ENCODE measurements at regions not wholly inside any gene's neighbourhood (a gene's known extent, or its start where the extent isn't known, plus 50 kb on each side); places are given as distances from the start of the nearest gene placed in this dataset.

DNA sequence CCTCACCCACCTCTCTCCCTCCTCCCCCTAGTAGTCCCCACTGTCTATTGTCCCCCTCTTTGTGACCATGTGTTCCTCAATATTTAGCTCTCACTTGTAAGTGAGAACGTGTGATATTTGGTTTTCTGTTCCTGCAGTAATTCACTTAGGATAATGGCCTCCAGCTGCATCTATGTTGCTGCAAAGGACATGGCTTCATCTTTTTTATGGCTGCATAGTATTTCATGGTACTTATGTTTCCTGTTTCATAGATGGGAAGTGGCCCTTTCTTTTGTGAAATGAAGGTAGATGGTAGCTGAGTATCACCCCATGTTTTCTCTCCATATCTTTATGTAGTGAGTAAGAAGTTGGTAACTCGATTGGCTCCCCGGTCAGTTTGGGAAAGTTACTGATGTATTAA, 66.6 kb upstream of the CREB3L1 start:
- TF ChIP-seq, protein P1, sequence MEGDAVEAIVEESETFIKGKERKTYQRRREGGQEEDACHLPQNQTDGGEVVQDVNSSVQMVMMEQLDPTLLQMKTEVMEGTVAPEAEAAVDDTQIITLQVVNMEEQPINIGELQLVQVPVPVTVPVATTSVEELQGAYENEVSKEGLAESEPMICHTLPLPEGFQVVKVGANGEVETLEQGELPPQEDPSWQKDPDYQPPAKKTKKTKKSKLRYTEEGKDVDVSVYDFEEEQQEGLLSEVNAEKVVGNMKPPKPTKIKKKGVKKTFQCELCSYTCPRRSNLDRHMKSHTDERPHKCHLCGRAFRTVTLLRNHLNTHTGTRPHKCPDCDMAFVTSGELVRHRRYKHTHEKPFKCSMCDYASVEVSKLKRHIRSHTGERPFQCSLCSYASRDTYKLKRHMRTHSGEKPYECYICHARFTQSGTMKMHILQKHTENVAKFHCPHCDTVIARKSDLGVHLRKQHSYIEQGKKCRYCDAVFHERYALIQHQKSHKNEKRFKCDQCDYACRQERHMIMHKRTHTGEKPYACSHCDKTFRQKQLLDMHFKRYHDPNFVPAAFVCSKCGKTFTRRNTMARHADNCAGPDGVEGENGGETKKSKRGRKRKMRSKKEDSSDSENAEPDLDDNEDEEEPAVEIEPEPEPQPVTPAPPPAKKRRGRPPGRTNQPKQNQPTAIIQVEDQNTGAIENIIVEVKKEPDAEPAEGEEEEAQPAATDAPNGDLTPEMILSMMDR (conservative IDR thresholded peaks at IDR 0.05) = no peak
- TF ChIP-seq ZFX (IDR thresholded peaks at IDR 0.05) = no peak
